Stimulated activated memory B cell treated with anti-CD40 and anti-IgM and Interleukin-4, amounts not matched to agents 10 μg/mL and 1 μg/mL and 100 μg/mL, for 72 hours (primary cell): ENCODE measurements at regions not wholly inside any gene's neighbourhood (a gene's known extent, or its start where the extent isn't known, plus 50 kb on each side); places are given as distances from the start of the nearest gene placed in this dataset.

ENCODE experiments used
- ATAC-seq: fragments of 150-1000 bp; cut with Tn5 transposase; 2 replicates; pipeline ENCODE4 v1.10.0; 2021
- H3K27ac Mint-ChIP-seq: one replicate; pipeline ENCODE4 v1.8.0; 2022; ENCODE audit warnings: mild to moderate bottlenecking, mixed read lengths
- H3K27me3 Mint-ChIP-seq: one replicate; pipeline ENCODE4 v1.8.0; 2022; ENCODE audit warnings: mixed read lengths
- H3K36me3 Mint-ChIP-seq: one replicate; pipeline ENCODE4 v1.8.0; 2022; ENCODE audit warnings: mixed read lengths
- H3K4me1 Mint-ChIP-seq: one replicate; pipeline ENCODE4 v1.8.0; 2022; ENCODE audit warnings: mixed read lengths
- H3K4me3 Mint-ChIP-seq: one replicate; pipeline ENCODE4 v1.8.0; 2022; ENCODE audit warnings: mild to moderate bottlenecking, moderate library complexity, mixed read lengths
- H3K9me3 Mint-ChIP-seq: one replicate; pipeline ENCODE4 v1.8.0; 2022; ENCODE audit warnings: mixed read lengths

DNA sequence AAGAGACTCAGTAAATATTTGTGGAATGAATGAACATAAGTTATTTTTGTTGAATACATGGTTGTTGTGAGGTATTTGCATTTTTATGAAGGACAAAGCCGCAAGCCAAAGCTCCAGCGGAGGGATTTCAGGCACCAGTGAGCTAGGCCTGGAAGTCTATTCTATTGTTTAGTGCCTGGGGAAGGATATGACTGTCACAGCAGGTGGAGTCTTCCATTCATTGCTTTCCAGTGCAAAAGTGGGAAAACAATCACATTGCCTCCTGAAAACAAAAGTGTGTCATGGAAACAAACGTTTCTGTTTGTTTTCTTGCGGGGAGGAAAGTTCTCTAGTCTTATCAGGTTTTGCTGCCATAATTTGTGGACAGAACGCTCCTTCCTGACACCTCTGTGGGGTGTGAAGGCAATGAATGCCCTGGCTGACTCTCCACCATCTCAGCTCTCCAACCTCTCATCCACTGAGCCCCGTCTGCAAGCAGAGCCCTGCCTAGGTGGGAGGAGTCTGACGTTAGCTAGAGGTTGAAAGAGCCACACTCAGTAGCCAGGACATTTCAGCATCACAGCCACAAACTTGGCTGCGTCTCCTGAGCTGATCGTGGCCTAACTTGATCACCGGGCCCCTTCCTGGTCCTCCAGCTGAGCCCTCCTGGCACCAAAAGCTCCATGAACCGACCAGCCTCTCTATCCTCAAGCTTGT lies 739.1 kb downstream of the MATN1 start:
- H3K4me3 Mint-ChIP-seq: no peak overlapping the region
- H3K4me1 Mint-ChIP-seq: no peaks in the 10 kb centered on the region
- no peak for ATAC-seq
- no peak overlapping the region for H3K27ac Mint-ChIP-seq
- H3K36me3 Mint-ChIP-seq: no peaks in the 10 kb centered on the region
- peaks cover 22% of the 10 kb centered on the region for H3K27me3 Mint-ChIP-seq
- H3K9me3 Mint-ChIP-seq: peaks cover 7% of the 10 kb centered on the region

DNA sequence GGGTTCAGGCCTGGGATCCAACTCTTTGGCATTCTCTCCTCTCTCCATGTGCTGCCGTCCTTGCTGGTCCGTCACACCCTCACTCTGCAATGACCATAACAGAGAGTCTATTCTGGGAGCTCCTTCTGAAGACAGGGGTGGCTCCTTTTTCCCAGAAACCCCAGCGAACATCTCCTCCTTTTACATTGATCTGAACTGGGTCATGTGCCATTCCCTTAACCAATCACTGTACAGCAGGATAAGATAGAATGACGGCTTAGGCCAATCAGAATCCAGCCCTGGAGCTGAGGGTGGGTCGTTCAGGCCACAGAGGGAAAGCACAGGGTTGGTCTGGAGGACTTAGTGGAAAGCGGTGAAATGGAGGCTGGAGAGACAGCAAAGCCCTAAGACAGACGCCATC lies 740.1 kb downstream of the MATN1 start:
- Mint-ChIP-seq H3K27me3 (peaks cover 22% of the 10 kb centered on the region), H3K27ac (no peak overlapping the region), H3K36me3 (no peaks in the 10 kb centered on the region)

DNA sequence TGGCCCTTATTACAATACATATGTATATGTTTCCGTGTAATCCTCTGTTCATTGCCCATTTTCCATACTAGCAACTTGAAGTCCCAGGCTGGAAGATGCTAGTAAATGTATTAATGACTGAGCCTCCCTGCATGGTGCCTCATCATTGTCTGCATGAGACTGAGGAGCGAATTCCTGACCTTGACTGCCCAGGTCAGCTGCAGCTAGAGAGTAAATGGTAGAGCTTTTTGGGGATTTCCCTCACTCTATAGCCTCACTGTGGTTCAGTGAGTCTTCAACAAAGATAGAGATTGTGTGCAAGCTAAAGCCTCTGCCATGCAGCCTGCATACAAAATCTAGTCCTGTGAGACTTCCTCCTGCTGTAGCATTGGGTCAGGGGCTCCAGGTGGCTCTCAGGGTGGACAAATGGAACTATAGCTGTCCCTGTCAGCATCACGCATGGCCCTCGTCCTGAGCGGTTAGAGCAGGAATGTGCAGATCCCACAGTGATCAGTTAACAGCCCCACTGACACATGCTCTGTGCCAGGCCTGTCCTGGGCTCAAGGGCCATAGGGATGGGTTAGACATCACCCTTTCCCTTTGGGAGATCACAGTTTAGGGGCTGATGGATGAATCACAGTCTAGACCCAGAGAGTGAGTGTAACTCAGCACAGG lies 741.7 kb downstream of the MATN1 start:
- no peak overlapping the region for H3K27ac Mint-ChIP-seq
- H3K9me3 Mint-ChIP-seq: peaks cover 12% of the 10 kb centered on the region
- ATAC-seq: no peak
- H3K4me1 Mint-ChIP-seq: no peaks in the 10 kb centered on the region
- no peak overlapping the region for H3K4me3 Mint-ChIP-seq
- H3K27me3 Mint-ChIP-seq: peaks cover 22% of the 10 kb centered on the region
- H3K36me3 Mint-ChIP-seq: no peaks in the 10 kb centered on the region

More for the DNA sequence above, 740.1 kb downstream of the MATN1 start:
- no peak overlapping the region for H3K4me3 Mint-ChIP-seq
- no peaks in the 10 kb centered on the region for H3K4me1 Mint-ChIP-seq
- no peak for ATAC-seq
- peaks cover 7% of the 10 kb centered on the region for H3K9me3 Mint-ChIP-seq

DNA sequence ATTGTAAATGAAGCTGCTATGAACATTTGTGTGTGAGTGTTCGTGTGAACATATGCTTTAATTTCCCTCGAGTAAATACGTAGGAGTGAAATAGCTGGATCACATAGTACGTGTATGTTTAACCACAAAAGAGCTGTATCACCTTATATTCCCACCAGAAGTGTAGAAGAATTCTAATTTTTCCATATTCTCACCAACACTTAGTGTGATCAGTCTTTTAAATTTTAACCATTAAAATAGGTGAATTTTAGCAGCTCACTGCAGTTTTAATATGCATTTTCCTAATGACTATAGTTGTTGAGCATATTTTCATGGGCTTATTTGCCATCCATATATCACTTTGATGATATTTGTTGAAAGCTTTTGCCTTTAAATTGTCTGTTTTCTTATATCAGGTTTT lies 741.2 kb downstream of the PTPRU start:
- H3K27me3 Mint-ChIP-seq: peaks cover 13% of the 10 kb centered on the region
- H3K9me3 Mint-ChIP-seq: peaks cover 8% of the 10 kb centered on the region
- H3K4me3 Mint-ChIP-seq: no peak overlapping the region
- H3K36me3 Mint-ChIP-seq: no peaks in the 10 kb centered on the region
- no peak overlapping the region for H3K27ac Mint-ChIP-seq
- ATAC-seq: no peak
- no peaks in the 10 kb centered on the region for H3K4me1 Mint-ChIP-seq

DNA sequence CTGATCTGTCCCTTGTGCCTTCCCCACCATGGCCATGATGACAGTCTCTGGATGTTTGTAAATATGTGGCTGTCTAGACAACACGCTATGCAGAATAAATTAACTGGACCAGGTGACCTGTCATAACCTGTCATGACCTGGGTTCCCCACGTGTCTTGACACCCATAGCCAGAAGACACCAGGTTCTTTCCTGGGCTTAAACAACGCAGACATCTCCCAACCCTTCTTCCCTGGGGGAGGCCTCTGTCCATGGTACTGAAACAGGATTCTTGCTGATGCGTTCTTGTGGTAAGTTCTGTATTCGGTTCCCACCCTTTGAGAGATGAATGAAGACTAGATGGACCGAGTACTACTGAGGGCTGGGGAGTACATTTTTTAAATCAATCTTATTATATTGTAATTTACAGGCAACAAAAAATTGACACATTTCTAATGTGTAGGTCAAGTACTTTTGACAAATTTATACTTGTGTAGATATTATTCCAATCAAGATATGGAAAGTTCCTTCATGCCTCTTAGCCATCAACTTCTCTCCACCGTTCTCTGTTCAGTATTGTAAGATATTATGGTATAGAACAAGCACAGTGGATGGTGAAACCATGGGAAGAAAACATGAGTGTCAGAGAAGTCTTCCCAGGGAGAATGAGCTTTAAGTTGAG lies 738.8 kb downstream of the PTPRU start:
- Mint-ChIP-seq H3K27ac (no peak overlapping the region), H3K36me3 (no peaks in the 10 kb centered on the region), H3K4me1 (no peaks in the 10 kb centered on the region), H3K9me3 (peaks cover 5% of the 10 kb centered on the region), H3K27me3 (peaks cover 16% of the 10 kb centered on the region), H3K4me3 (no peak overlapping the region)
- ATAC-seq: no peak

DNA sequence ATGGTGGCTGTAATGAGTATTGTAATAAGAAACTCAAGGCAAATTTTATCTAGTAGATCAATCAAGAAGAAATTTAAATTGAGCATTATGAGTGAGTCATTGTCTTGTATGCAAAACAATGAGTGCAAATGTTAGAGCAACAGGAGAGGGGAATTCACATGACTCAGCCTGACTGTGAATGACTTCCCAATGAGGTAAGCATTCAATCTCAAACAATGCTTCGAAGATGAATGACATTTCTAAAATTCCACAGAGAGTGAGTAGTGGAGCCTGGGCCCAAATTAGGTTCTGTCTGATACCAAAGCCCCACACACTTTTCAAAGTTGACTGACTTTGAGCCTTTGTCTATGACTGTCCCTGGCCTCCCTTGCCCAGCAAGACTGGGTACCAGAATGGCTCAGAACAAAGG lies 738.0 kb downstream of the PTPRU start:
- Mint-ChIP-seq H3K4me3 (no peak overlapping the region), H3K9me3 (peaks cover 5% of the 10 kb centered on the region), H3K27ac (no peak overlapping the region), H3K27me3 (peaks cover 16% of the 10 kb centered on the region), H3K4me1 (no peaks in the 10 kb centered on the region), H3K36me3 (no peaks in the 10 kb centered on the region)
- ATAC-seq: peak; percentile 24

DNA sequence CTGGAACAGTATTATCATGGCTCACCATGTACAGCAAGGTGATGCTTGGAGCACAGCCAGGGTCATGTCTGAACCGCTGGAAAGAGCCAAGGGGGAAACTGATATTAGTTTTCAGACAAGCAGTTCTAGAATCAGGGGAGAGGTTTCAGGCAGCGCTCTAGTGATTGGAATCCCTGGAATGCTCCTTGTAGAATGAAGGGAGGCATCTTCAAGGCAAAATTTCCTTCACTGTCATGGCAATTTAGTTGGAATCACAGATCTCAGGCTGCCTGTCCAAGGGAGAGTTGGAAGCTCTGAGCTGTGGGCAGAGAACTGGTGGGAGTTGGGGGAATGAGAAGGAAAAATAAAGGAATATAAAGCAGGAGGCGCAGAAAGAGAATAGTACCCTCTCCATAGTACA lies 737.1 kb downstream of the PTPRU start:
- Mint-ChIP-seq H3K9me3 (peaks cover 9% of the 10 kb centered on the region), H3K27ac (no peak overlapping the region), H3K4me1 (no peaks in the 10 kb centered on the region), H3K4me3 (no peak overlapping the region), H3K36me3 (no peaks in the 10 kb centered on the region), H3K27me3 (peaks cover 16% of the 10 kb centered on the region)
- ATAC-seq: no peak

DNA sequence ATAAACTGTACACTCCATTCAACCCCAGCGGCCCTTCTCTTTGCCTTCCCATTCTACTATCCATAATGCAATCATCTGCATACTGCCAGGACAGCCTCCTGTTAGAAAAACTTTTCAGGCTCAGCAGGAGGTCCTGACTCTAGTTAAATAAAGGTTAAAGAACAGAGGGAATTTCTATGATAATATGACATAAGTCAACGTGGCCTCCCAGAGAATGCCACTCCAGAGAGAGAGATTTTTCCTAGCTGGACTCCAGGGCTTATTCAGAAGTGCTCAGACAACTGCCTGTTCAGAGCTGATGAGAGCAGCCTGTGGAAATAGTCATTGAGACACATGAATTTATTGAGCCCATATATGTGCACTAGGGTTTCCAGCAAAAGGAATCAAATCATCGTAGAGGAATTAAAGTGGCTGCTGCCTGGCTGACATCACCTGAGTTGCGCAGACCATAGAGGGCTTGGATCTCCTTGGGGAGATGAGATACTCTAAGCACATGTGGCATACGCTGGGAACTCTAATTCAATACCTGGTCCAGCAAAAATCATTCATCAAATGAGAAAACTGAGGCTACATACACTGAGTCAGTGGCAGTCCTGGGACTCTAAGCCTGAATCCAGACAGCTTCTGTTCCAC lies 736.2 kb downstream of the PTPRU start:
- no peak overlapping the region for H3K4me3 Mint-ChIP-seq
- no peak overlapping the region for H3K27ac Mint-ChIP-seq
- peaks cover 16% of the 10 kb centered on the region for H3K27me3 Mint-ChIP-seq
- no peaks in the 10 kb centered on the region for H3K4me1 Mint-ChIP-seq
- no peaks in the 10 kb centered on the region for H3K36me3 Mint-ChIP-seq
- ATAC-seq: no peak
- H3K9me3 Mint-ChIP-seq: peaks cover 9% of the 10 kb centered on the region

DNA sequence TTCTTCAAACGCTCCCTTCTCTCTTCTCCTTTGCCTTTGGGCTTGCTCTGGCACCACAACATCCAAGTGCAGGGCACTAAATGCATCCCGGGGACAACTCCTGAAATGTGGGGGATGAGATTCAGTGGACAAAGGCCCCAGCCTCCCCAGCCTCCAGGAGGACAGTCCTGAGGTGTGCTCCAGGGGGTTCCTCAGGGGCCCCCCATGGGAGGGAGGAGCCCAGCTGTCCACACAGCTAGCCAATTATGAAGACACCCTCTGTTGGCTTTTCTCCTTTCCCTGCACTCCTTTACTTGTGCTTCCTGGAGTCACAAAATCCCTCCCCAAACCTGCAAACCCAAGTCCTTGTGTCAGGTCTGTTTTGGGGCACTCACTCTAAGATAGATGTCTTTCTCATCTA lies 735.4 kb downstream of the PTPRU start:
- H3K27me3 Mint-ChIP-seq: peaks cover 16% of the 10 kb centered on the region
- no peak overlapping the region for H3K27ac Mint-ChIP-seq
- ATAC-seq: no peak

DNA sequence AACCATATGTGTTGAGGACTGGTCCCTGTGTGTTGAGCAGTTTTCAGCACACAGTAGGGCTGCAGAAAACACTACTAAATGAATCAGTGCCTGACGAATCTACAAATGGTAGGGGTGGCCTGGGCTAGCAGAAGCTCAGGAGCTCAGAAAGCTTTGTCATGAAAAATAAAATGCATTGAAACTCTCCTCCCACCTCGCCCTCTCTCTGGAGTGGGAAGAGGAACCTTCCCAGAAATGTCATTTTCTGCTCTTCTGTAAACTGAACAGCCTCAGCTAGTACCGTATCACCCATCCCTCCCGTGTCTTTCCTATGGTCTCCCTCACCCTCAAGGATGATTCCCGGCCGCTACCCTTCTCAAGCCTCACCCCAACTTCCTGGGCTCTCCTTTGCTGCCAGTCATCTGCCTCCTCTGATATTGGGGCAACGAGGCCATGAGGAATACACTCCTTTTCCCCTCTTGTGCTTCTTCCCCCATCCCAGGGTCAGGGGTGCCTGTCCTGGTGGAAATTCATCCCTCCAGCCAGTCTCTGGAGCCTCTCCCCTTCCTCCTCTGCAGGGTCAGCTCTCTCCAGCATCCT lies 734.5 kb downstream of the PTPRU start:
- Mint-ChIP-seq H3K27me3 (peaks cover 16% of the 10 kb centered on the region), H3K27ac (no peak overlapping the region), H3K4me1 (no peaks in the 10 kb centered on the region), H3K36me3 (no peaks in the 10 kb centered on the region), H3K9me3 (peaks cover 4% of the 10 kb centered on the region), H3K4me3 (no peak overlapping the region)
- ATAC-seq: no peak

More for the DNA sequence above, 735.4 kb downstream of the PTPRU start:
- no peak overlapping the region for H3K4me3 Mint-ChIP-seq
- H3K36me3 Mint-ChIP-seq: no peaks in the 10 kb centered on the region
- no peaks in the 10 kb centered on the region for H3K4me1 Mint-ChIP-seq
- peaks cover 4% of the 10 kb centered on the region for H3K9me3 Mint-ChIP-seq

DNA sequence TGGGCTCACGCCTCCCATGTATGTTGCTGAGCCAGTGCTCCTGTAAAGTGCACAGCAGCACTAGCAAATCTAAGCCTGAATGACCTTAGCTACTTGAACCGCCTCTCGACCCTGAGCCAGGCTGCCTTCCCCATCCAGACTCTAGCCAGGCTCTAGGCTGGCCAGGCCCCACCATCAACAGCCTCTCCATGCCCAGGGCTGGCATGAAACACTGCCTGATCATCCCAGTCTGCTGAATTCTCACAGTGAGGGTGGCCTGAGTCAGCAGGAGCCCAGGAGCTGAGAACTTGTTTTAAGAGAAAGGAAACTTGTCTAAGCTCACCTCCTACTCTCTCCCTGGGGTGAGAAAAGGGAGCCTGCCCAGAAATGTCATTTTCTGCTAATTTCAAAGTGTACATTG lies 733.3 kb downstream of the PTPRU start:
- peaks cover 16% of the 10 kb centered on the region for H3K27me3 Mint-ChIP-seq
- no peaks in the 10 kb centered on the region for H3K4me1 Mint-ChIP-seq
- no peak overlapping the region for H3K4me3 Mint-ChIP-seq
- no peaks in the 10 kb centered on the region for H3K36me3 Mint-ChIP-seq
- H3K9me3 Mint-ChIP-seq: peaks cover 4% of the 10 kb centered on the region
- no peak overlapping the region for H3K27ac Mint-ChIP-seq
- ATAC-seq: no peak

DNA sequence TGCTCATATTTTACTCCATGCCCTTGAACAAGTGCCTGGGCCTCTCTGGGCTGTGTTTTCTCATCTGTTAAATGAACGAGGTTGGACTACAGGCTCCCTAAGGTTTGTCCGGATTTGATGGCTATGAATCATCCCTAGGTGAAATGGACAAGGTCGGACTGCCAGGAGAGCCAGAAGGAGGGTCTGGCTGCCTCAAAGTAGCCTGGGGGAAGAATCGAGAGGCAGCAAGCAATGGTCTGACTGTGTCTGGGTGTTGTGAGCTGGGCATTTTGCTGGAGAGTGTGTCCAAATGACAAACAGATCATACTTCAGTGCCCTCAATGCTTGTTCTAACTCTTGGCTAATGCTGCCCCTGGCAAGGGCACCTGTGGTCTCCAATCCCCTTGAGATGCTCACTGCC lies 730.9 kb downstream of the PTPRU start:
- no peaks in the 10 kb centered on the region for H3K36me3 Mint-ChIP-seq
- H3K4me1 Mint-ChIP-seq: no peaks in the 10 kb centered on the region
- peaks cover 4% of the 10 kb centered on the region for H3K9me3 Mint-ChIP-seq

DNA sequence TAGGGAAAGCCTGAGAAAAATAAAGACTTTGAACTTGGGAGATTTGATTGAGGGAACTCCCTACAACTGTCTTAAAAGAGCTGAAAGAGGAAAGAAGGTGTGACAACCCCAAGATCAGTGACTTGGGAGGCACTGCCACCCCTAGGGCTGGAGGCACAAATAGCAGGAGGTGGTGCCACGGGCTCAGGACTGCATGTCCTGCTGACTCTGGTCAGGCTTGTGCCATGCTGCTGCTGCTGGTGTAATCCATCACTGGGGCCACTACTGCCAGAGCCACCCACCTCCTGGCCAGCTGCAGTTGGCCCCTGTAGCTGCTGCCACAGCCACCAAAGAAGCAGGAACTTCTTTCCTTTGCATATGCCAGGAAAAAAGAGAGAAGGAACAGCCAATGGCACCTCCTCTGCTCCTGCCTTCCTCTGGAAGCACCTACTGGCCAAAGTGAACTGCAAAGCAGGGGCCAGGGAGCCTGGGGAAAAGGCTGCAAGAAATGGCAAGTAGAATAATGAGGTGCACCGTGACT lies 730.3 kb downstream of the PTPRU start:
- no peak for ATAC-seq
- H3K27me3 Mint-ChIP-seq: peaks cover 28% of the 10 kb centered on the region
- H3K4me3 Mint-ChIP-seq: no peak overlapping the region
- no peaks in the 10 kb centered on the region for H3K4me1 Mint-ChIP-seq
- H3K9me3 Mint-ChIP-seq: peaks cover 7% of the 10 kb centered on the region
- H3K27ac Mint-ChIP-seq: no peak overlapping the region
- H3K36me3 Mint-ChIP-seq: no peaks in the 10 kb centered on the region

More for the DNA sequence above, 730.9 kb downstream of the PTPRU start:
- Mint-ChIP-seq H3K27ac (no peak overlapping the region), H3K4me3 (no peak overlapping the region), H3K27me3 (peaks cover 26% of the 10 kb centered on the region)
- no peak for ATAC-seq

DNA sequence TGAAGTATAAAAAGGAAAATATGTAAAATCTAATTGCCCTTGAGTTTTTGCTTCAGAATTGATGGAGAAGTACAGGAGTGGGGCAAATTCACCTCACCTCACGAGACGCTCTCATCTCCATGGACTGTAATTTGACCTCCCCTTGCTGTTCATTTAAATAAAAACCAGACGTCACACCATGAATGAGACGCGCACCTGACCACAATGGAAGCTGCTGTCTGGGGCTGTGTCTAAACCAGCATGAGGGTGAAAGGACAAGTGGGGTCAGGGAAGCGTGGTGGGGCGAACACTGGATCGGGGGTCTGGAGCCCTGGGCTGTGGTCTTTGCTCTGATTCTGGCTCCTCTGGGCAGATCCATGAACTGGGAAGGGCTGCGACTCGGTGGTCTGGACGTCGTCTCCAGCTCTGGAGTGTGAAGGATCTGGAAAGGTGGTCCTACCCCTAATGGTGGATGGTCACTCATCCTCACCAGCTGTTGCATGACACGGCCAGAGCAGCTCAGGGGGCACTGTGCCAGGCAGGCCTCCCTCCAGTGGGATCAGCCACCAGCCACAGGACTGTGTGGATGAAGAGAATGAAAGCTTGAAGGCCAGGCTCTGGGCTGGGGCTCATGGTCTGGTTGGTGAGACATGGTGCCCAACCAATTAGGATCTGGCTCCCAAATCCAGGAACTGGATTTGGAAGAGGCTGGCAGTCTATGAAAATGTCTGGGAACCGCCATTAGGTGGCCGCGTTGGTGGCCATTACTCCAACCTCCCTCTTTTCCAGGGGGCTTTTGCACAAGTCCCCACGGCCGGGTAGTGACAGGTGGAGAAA lies 728.6 kb downstream of the PTPRU start:
- Mint-ChIP-seq H3K27me3 (peaks cover 20% of the 10 kb centered on the region), H3K27ac (no peak overlapping the region), H3K36me3 (no peaks in the 10 kb centered on the region), H3K4me3 (no peak overlapping the region), H3K9me3 (peaks cover 7% of the 10 kb centered on the region), H3K4me1 (no peaks in the 10 kb centered on the region)
- ATAC-seq: no peak
